ENCODE measurements at regions not wholly inside any gene's neighbourhood (a gene's known extent, or its start where the extent isn't known, plus 50 kb on each side); places are given as distances from the start of the nearest gene placed in this dataset.

DNA sequence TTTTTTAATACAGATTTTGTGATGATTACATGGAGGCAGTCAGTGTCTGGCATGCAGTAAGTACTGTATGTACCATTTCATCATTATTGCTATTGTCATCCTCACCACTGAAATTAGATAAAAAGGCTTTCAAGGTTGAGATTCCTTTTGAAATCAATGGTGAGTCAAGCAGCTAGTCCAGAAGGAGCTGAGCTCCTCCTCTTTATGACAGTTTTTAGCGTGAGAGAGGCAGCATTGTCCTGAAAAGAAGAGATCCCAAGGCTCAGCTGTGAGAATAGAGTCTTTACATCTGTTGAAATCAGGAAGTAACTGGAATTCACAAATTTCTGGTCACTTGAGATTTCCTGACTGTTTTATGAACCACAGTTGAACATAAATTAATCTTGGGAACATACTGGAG, 161.9 kb downstream of the PAX1 start:
- TF ChIP-seq, protein P1, sequence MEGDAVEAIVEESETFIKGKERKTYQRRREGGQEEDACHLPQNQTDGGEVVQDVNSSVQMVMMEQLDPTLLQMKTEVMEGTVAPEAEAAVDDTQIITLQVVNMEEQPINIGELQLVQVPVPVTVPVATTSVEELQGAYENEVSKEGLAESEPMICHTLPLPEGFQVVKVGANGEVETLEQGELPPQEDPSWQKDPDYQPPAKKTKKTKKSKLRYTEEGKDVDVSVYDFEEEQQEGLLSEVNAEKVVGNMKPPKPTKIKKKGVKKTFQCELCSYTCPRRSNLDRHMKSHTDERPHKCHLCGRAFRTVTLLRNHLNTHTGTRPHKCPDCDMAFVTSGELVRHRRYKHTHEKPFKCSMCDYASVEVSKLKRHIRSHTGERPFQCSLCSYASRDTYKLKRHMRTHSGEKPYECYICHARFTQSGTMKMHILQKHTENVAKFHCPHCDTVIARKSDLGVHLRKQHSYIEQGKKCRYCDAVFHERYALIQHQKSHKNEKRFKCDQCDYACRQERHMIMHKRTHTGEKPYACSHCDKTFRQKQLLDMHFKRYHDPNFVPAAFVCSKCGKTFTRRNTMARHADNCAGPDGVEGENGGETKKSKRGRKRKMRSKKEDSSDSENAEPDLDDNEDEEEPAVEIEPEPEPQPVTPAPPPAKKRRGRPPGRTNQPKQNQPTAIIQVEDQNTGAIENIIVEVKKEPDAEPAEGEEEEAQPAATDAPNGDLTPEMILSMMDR (IDR thresholded peaks at IDR 0.05): no peak
- TF ChIP-seq POLR2A (IDR thresholded peaks at IDR 0.05): no peak
